D341Med (cell line): ENCODE measurements at regions not wholly inside any gene's neighbourhood (a gene's known extent, or its start where the extent isn't known, plus 50 kb on each side); places are given as distances from the start of the nearest gene placed in this dataset.

Experiments used
- DNase-seq: peaks from one replicate; pipeline ENCODE4 v3.0.0; 2012; ENCODE audit warnings: low spot score

- DNase-seq, result no peak
Measured at GRCh38 chr4:22870847-22871449, 178.2 kb downstream of the GBA3 start.

- DNase-seq, result no peak
Measured at GRCh38 chr4:22869235-22869634, 176.5 kb downstream of the GBA3 start.
